Upper lobe of left lung (tissue), 4 donors: ENCODE measurements at regions not wholly inside any gene's neighbourhood (a gene's known extent, or its start where the extent isn't known, plus 50 kb on each side); places are given as distances from the start of the nearest gene placed in this dataset.

Experiments used
- EP300 ChIP-seq, 4 donors: sonication (generic); formaldehyde crosslinking; IDR thresholded peaks; one replicate each; pipeline ENCODE4 v1.5.1; 2017; ENCODE audit warnings: antibody characterized with exemption in 4 of 4, control low read depth in 2 of 4
- POLR2A ChIP-seq, 4 donors: fragments of 450-650 bp; IDR thresholded peaks; one replicate each; pipeline ENCODE4 v1.5.1; 2016 to 2017; ENCODE audit warnings: antibody characterized with exemption in 4 of 4, mild to moderate bottlenecking in 2 of 4
- TF ChIP-seq, protein P1 (sequence below), 6 experiments: fragments of 450-650 bp in 4 of 6; fragments of 200-600 bp in 2 of 6; sonication (generic) in 2 of 6; IDR thresholded peaks; one replicate each; pipeline ENCODE4 v1.5.1; 2016 to 2019; ENCODE audit warnings: antibody characterized with exemption in 6 of 6

DNA sequence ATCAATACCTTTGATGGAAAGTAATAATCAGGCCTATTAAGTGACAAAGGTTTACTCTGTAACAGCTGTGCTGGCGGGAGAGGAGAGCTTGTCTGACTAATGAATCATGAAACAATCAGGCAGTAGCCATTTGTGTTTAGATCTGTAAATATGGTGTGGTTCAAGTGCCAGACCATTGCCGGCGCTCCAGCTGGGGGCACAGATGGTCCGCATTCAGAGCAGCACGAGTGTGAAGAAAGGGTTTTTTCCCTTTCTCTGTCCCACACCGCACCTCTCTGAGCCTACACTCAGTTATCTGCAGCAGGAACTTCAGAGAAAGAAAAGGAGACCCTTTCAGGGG lies 111.3 kb upstream of the PAQR3 start:
- TF ChIP-seq EP300 (IDR thresholded peaks at IDR 0.05) (no peak), POLR2A (IDR thresholded peaks at IDR 0.05) (no peak)
- TF ChIP-seq, protein P1, sequence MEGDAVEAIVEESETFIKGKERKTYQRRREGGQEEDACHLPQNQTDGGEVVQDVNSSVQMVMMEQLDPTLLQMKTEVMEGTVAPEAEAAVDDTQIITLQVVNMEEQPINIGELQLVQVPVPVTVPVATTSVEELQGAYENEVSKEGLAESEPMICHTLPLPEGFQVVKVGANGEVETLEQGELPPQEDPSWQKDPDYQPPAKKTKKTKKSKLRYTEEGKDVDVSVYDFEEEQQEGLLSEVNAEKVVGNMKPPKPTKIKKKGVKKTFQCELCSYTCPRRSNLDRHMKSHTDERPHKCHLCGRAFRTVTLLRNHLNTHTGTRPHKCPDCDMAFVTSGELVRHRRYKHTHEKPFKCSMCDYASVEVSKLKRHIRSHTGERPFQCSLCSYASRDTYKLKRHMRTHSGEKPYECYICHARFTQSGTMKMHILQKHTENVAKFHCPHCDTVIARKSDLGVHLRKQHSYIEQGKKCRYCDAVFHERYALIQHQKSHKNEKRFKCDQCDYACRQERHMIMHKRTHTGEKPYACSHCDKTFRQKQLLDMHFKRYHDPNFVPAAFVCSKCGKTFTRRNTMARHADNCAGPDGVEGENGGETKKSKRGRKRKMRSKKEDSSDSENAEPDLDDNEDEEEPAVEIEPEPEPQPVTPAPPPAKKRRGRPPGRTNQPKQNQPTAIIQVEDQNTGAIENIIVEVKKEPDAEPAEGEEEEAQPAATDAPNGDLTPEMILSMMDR (IDR thresholded peaks at IDR 0.05), result no peak
